ENCODE measurements at regions not wholly inside any gene's neighbourhood (a gene's known extent, or its start where the extent isn't known, plus 50 kb on each side); places are given as distances from the start of the nearest gene placed in this dataset.

- TF ChIP-seq CTCF (IDR thresholded peaks at IDR 0.05) = no peak
Measured at GRCh38 chr6:71531841-71532240, 243.2 kb downstream of the OGFRL1 start.

DNA sequence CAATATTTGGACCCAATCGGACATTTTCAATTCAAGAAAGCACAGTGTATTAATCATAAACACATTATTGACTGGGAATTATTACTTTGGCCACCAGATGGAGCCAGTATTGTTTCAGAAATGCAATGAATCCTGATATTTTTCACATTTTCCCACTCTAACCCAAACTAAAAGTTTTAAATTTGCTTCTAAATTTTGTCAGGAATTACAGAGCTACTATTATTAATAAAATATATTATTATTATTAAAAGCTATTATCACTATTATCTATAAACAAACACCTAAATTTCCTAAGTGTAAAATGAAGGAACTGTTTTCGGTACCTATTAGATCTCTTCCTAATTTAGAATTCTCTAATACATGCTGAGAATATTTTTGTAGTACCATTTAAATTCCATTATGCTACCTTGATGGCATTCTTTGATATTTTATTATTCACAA lies 245.3 kb downstream of the OGFRL1 start:
- peak; percentile 48 for TF ChIP-seq CTCF (IDR thresholded peaks at IDR 0.05)

GRCh38 chr6:71534921-71535320 lies 246.3 kb downstream of the OGFRL1 start:
- TF ChIP-seq CTCF (IDR thresholded peaks at IDR 0.05) = no peak

GRCh38 chr6:71537717-71538116 lies 249.1 kb downstream of the OGFRL1 start:
- no peak for TF ChIP-seq CTCF (IDR thresholded peaks at IDR 0.05)

DNA sequence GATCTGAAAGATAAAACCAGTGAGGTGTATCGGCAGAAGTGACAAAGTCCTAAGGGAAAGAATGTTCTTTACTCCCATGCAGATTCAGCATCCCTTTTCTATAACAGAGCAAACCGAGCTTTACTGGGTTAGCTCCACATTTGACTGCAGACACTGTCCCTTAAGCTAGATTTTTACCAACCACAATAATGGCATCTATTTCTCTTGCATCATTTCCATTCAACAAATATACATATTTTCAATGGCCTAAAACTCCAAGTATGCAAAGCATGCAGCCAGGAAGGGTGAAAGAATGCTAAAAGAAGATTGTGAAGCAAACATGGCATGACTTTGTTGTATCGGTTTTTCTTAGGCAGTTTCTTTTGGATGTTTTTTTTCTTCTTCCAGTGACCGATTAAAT lies 255.4 kb downstream of the OGFRL1 start:
- no peak for TF ChIP-seq CTCF (IDR thresholded peaks at IDR 0.05)

GRCh38 chr6:71544906-71545305 lies 256.3 kb downstream of the OGFRL1 start:
- no peak for TF ChIP-seq CTCF (IDR thresholded peaks at IDR 0.05)

GRCh38 chr6:71545905-71546304 lies 257.3 kb downstream of the OGFRL1 start:
- no peak for TF ChIP-seq CTCF (IDR thresholded peaks at IDR 0.05)

DNA sequence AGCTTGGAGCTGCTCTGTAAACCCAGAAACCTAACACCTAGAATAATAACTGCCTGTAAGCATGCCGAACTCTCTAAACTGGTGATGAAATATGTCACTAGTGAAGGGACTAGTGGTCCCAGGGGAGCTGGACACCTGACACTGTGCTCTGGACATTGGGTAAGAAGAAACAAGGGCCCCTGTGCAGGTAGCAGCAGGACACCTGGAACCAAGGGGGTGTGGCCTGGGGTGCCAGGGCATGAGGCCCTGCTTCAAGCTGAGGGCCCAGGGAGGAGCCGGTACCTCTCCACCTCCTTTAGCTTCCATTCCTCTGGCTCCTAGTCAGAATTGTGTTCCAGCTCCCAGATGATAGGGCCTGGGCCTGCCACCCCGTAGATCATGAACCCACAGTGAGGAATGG lies 263.2 kb downstream of the OGFRL1 start:
- no peak for TF ChIP-seq CTCF (IDR thresholded peaks at IDR 0.05)
